Hippocampal formation (tissue), 2 donors: ENCODE measurements at regions not wholly inside any gene's neighbourhood (a gene's known extent, or its start where the extent isn't known, plus 50 kb on each side); places are given as distances from the start of the nearest gene placed in this dataset.
"Not testable (repeated sequence)": the region's sequence is repeated elsewhere in the genome, so short reads cannot be mapped to it uniquely, and the experiment has no call there.

Experiments used
- DNase-seq, 2 donors: peaks; one replicate each; lab custom pipeline; 2025; lab: John Stamatoyannopoulos, UW

DNA sequence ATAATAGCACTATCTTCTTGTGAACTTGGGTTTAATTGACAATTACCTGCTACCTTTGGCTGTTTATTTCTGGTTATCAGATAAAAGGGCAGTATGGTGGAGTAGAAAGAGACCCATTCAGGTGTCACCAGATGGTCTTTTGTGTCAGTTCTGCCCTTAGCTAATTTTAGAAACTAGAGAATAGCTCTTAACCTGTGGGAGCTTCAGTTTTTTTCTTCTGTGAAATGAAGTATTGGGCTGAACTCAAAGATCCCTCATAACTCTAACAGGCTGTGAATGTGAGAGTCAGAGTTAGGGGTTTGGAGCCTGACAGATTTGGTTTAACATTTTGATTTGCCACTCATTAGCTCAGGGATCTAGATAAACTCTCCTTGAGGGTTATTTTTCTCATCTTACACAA is 335.2 kb downstream of the PPP1R2C start:
- DNase-seq: no peak

DNA sequence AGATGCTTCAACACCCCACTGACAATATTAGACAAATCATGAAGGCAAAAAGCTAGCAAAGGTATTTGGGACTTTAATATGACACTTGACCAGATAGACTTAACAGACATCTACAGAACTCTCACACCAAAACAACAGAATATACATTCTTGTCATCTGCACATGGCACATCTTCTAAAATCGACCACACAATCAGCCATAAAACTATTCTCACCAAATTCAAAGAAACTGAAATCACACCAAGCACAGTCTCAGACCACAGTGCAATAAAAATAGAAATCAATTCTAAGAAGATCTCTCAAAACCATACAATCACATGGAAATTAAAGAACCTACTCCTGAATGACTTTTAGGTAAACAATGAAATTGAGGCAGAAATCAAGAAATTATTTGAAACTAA is 340.8 kb downstream of the PPP1R2C start:
- no peak for DNase-seq

DNA sequence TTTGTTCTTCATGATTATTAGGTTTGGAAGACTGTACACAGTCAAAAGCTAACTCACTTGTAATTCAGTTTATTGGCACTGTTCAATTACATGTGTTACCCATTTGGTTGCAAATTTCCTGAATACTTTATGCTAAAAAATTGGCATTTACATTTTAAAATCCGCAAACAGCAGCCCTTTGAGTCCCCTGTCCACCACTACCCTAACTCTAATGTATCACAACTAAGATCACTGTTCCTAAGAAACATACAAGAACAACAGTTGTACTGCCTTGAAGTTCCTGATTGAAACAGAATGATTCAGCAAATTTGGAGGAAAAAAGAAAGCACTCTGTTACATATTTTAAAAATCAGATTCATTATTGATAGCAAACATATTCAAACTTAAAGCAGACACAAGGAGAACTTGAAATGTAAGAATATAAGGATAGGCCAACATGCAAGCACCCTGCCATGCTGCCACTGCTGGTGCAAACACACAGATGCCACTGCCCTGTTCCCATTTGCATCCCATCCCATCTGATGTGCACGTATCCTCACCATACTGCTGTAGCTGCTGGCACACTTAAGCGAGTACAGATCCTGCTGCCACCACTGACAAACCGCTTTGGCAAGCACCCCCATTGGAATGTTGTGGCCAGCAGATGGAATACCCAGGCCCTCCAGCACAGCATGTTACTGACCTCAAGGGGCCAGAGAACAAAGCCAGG is 343.4 kb downstream of the PPP1R2C start:
- no peak for DNase-seq

DNA sequence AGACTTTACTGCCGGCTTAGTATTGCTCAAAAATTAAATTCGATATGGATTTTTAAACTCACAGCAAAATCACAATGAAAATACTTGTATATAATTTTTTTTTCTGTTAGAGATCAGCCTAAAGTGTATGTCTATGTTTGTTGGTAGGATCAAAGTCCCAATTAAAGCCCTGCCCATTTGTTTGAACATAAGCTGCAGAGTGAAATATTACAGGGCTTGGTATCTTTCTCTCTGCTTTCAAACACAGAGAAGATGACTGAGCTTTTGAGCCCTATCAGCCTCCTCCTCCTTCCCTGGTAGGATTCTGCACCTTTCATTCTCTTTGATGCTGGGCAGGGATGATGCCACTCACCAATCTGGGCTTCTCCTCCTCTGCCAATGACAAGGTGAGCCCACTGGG is 345.4 kb downstream of the PPP1R2C start:
- DNase-seq: no peak

DNA sequence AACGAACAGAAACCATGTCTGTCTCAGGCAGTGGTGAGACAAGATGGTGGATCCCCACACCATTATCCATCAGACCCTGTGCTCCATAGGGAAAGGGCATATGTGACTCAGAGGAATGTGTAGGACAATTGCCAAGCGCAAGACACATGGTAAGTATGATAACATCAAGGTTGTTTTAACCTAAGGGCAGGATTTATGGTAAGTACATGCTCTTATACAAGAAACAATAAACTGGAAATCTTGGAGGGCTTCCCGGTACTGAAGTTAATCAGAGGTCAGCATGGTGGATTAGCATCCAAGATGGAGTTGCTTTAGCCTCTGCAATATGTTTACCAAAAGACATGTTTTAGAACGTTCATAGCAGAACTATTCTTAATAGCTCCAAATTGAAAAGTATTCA is 355.0 kb downstream of the PPP1R2C start:
- no peak for DNase-seq

DNA sequence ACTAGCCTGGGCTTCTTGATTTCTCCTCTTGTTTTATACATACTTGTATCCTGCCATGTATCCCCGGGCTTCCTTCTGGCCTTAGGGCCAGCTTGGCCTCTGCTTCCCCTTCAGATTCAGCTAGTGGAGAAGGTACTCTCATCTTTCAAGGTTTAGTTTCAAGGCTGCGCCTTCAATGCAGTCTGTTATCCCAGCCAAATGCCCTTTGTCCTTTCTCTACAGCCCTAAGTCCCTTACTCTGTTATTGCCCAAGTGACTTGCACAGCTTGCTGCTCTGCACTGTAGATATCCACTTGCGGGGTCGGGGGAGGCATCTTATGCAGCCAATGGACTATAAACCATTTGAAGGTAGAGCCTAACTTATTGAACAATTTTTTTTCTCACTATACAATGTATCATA is 357.5 kb downstream of the PPP1R2C start:
- no peak for DNase-seq

DNA sequence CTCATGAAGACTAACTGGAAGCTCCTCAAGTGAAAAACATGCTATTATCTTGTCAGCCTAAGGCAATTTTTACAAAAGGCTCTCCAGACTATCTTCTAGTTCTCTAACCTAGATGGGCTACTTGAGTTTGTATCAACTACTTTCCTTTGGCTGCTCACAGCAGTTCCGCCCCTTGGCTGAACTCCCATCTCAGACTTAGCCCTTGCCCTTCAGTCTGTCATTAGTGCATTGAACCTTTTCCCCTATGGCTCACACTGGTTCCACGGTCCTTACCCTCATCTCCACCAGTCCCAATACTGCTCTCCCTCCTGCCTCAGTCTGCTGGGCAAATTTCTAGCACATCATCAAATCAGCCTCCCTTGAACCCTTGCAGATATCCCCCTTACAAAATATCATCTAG is 362.3 kb downstream of the PPP1R2C start:
- no peak for DNase-seq

DNA sequence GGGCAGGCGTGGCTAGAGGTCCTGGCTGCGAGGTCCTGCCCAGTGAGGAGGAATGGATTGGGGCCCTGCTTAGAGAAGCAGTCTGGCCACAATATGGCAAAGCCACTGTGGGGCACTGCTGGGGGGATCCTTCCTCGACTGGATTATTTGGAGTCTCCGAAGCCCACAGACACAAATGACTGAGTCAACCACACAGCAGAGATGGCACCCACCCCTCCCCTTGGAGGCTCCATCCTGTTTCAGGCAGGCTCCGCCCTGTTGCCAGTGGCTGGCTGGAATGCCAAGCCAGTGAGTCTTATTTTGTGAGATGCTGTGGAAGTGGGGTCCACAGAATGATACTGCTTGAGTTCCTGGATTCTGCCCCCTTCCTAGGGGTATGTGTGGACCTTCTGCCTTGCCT is 363.9 kb downstream of the PPP1R2C start:
- no peak for DNase-seq

DNA sequence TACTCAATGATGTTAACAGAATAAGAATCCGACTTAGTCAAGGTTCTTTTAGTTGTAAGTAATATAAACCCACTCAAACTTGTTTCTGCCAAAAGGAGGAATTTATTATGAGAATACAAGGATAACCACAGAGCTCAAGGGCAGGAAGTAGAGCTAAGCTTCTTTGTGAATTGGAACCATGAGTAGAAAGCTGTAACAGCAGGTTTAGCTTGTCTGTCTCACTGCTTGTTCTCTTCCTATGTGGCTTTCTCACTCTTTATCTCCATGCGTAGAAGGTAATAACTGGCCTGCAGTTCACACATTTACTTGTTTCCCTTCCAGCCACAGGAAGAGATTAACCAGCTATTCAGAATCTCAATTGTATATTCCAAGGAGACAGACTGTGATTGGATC is 378.3 kb downstream of the PPP1R2C start:
- DNase-seq: no peak

DNA sequence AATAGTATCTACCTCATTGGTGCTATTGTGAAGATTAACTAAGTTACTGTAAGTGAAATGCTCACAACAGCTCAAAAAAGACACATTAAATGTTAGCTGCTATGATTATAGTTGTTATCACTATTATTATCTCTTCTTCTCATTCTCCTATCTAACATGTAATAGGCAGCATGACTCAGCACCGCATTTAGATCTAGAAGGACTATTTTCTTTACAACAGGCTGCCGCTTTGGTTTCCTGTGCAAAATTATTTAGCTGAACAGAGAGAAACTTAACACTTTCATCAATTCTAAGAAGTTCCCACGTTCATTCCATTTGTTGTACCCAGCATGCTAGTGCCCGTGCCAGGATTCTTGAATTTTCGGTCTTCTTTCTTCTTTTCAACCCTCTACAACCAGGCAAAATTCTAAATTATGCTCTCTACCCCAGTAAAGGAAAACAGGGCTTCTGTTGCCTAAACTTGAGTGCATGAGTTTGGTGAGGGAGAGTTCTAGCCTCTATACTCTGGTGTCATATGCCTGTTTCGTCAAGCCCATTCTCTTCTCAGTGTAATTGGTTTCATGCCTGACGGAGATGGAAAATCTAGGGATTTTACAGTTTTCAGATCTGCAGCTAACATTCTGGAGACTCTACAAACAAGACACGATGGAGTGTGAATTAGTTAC is 378.9 kb downstream of the PPP1R2C start:
- no peak for DNase-seq

DNA sequence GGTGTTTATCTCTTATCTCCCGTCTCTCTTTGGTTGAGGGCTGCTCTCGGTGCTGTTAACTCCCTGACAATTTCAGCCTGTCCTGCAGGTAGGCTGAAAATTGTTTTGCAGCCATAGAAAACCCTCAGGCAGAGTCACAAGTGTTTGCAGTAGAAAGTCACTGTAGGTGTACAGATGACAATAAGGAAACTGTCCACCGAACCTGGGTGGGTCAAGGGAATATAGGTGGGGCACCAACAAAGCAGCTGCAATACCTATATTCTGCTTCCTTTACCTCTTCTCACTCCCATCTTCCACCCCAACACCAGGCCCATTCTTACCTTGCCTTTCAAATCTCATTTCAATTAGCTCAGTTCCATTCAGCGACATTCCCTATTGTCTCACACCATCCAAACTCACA is 381.8 kb downstream of the PPP1R2C start:
- DNase-seq: no peak

DNA sequence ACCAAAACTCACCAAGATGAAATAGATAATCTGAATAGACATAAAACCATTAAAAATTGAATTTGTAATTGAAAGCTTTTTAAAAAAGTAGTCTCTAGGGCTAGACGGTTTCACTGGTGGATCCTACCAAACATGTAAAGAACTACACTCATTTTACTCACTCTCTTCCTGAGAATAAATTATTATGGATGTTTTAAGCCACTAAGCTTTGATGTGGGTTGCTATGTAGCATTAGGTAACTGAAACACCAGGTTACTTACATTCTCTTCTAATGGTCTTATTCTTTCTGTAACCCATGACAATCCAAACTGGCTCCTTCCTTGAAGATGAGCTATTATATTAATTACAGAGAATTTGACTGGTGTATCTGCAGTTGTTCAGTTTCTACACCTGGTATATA is 385.1 kb downstream of the PPP1R2C start:
- DNase-seq: no peak

DNA sequence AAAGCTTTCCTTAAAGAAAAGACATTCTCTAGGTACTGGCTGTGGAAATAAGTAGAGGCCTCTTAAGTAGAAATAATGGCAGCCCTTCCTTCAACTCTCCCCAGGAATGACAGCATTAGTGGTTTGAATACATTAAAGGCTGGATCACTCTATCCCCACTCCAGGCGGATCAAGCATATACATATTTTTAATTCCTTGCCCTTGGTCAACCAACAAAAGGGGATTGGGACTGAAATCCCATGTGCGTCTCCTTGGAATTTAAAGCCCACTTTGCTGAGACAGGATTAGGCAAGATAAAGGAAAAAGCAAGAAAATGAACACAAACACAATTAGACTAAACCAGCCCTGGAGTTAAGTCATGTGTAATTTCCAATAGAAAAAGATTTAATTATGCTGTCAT is 391.3 kb downstream of the PPP1R2C start:
- DNase-seq: no peak

DNA sequence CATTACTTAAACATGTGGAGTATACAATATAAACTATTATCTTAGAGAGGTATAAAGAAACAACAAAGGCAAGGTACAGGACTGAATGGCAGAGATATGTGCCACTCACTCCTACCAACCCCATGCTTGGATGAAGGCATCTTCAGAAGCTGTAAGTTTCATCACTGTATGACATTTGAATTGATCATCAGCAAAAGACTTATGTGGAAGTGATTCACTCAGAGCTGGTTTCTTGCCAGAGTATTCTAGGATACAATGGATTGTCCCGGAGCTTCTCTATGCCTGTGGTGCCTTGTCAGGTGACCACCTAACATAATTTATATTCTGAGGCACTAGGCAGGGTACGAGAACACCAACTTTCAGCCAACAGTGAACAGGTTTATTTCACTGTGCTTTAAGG is 392.2 kb downstream of the PPP1R2C start:
- DNase-seq: no peak

DNA sequence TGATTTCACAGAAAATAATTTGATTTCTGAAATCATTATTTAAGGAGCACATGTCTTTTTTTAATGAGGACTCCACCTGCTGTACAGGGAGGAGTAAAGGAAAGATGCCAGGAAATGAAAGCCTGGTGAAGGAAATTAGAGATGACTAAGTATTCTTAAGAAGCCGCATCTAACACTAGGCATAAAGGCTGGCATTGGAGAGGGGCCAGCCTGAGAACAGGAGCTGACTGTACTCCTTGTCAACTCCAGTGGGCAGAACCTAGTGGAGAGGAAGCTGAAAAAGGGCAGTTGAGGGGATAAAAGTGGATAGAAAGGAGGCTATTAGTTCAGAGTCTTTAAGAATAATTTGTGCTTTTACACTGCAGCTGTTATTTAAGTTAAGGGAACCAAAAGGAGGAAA is 393.0 kb downstream of the PPP1R2C start:
- DNase-seq: no peak

DNA sequence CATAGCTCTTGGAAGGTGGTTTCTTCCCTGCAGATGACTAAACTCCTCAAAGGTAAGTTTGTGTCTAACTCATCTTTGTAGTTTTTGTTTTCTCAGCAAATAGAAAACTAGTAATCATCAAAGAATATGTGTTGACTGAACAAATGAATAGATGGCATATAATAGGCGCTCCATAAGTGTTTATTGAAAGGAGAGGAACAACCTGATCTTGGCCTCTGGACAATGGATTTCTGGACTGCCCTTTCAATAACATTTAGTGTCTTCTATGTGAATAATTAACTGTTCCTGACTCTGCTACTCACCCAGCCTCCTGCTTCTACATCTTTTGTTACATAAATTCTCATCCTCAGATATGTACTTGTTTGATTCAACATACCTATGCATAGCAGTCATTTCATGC is 399.1 kb downstream of the PPP1R2C start:
- no peak for DNase-seq

DNA sequence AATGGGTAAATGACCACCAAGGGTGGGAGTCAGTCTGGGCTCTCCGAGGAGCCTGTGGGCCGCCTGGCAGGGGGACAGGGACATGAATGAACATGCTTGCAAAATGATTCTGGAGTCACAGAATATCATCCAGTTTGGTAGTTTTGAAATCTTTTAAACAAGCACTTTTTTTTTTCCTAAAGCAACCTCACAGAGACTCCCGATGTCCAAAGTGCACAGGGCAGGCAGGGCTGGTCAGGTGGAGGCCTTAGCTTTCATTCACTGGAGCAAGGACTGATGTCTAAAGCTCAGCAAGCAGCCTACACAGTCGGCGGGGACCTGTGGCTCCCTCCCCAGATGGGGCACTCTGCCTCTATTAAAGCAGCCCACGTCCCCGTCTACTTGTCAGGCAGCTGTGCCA is 402.9 kb downstream of the PPP1R2C start:
- DNase-seq: no peak

DNA sequence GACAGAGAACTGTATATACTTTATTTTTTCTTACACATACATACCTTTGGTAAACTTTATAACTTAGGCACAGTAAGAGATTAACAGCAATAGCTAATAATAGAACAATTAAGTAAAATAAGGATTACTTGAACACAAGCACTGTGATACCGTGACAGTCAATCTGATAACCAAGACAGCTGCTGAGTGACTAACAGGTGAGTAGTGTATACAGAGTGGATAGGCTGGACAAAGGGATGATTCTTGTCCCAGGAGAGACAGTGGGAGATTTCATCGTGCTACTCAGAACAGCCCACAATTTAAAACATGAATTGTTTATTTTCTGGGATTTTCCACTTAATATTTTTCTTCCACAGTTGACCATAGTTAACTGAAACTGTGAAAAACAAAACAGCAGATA is 411.8 kb downstream of the PPP1R2C start:
- no peak for DNase-seq

DNA sequence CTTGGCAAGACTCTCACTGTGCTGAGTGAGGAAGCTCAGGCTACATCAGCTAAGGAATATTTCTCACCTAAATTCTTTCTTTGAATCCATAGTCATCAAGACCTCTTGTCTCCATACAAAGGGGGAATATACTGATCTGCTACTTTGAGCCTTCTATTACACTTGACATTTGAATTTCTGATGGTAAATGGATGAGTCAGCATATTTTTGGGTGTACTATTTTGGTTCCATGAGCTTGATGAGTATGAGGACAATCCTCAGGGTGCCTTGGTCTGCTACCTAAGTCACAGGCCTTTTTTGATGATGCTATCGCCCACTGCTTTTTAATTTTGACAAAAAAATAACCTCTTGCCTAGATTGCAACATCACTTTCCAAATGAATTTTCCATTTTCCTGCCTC is 415.7 kb downstream of the PPP1R2C start:
- DNase-seq: no peak

DNA sequence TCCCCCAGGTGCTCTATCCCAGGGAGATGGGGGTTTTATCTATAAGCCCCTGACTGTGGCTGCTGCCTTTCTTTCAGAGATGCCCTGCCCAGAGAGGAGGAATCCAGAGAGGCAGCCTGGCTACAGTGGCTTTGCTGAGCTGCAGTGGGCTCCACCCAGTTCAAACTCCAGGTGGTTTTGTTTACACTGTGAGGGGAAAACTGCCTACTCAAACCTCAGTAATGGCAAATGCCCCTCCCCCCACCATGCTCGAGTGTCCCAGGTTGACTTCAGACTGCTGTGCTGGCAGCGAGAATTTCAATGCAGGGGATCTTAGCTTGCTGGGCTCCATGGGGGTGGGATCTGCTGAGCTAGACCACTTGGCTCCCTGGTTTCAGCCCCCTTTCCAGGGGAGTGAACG is 419.6 kb upstream of the CASK start:
- DNase-seq: not testable (repeated sequence)
